ENCODE measurements at regions not wholly inside any gene's neighbourhood (a gene's known extent, or its start where the extent isn't known, plus 50 kb on each side); places are given as distances from the start of the nearest gene placed in this dataset.

GRCh38 chr14:48391661-48392060 is 716.3 kb upstream of the MDGA2 start:
- no peak for TF ChIP-seq Cebpa-rat (IDR thresholded peaks at IDR 0.05)
- Histone ChIP-seq H3K27me3 (no peaks in the 10 kb centered on the region), H3K9ac (no peak overlapping the region), H3K4me2 (no peak overlapping the region), H4K20me1 (no peaks in the 10 kb centered on the region), H3K27ac (no peak overlapping the region), H3K4me3 (no peak overlapping the region), H3K4me1 (no peaks in the 10 kb centered on the region), H3K9me3 (no peaks in the 10 kb centered on the region), H3K36me3 (no peaks in the 10 kb centered on the region)

GRCh38 chr14:48390346-48390745 is 714.9 kb upstream of the MDGA2 start:
- H3K9me3 ChIP-seq, result no peaks in the 10 kb centered on the region
- H4K20me1 ChIP-seq, result no peaks in the 10 kb centered on the region
- no peaks in the 10 kb centered on the region for H3K4me1 ChIP-seq
- H3K27ac ChIP-seq, result no peak overlapping the region
- no peaks in the 10 kb centered on the region for H3K36me3 ChIP-seq
- H3K4me2 ChIP-seq, result no peak overlapping the region
- H3K9ac ChIP-seq, result no peak overlapping the region
- H3K4me3 ChIP-seq, result no peak overlapping the region
- H3K27me3 ChIP-seq, result no peaks in the 10 kb centered on the region
- no peak for TF ChIP-seq Cebpa-rat (IDR thresholded peaks at IDR 0.05)

DNA sequence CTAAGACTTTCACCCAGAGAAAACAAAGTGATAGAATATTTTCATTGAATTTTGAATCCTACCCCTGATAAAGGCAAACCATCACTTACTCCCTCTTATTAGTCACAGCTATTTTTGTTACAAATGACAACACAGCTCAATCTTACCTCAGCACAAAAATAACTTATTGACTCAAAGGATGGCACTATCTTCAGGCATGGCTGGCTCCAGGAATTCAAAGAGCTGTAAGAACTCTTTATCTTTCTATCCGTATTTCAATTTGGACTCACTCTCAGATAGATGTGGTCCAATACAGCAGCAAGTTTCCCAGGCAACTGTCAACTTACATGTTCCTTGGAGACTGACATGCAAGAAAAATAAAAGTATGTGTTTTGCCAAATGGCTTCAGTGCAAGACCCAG is 709.4 kb upstream of the MDGA2 start:
- H4K20me1 ChIP-seq, result no peaks in the 10 kb centered on the region
- no peak overlapping the region for H3K4me3 ChIP-seq
- TF ChIP-seq Cebpa-rat (IDR thresholded peaks at IDR 0.05), result no peak
- no peak overlapping the region for H3K4me2 ChIP-seq
- H3K9me3 ChIP-seq, result no peaks in the 10 kb centered on the region
- no peaks in the 10 kb centered on the region for H3K36me3 ChIP-seq
- no peak overlapping the region for H3K27ac ChIP-seq
- H3K27me3 ChIP-seq, result no peaks in the 10 kb centered on the region
- H3K4me1 ChIP-seq, result no peaks in the 10 kb centered on the region
- H3K9ac ChIP-seq, result no peak overlapping the region

DNA sequence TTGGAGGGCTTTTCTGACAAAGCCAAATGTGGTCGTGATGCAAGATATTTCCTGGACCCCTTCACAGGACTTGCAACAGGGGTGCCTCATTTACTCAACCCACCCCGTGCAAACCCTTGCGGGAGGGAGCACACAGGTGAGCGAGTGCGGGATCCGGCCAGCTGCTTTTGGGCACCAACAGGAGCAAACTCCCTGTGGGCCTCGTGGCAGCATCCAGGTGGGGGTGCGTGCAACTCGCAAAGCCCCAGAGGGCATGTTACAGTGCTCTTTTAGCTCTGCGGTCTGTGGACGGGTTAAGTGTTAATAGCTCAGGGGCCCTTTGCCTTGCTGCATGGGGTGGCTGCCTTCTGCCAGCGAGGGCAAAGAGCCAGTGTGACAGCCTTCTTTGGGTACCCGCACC is 707.6 kb upstream of the MDGA2 start:
- no peaks in the 10 kb centered on the region for H3K4me1 ChIP-seq
- no peak overlapping the region for H3K4me2 ChIP-seq
- H3K27me3 ChIP-seq, result no peaks in the 10 kb centered on the region
- no peak for TF ChIP-seq Cebpa-rat (IDR thresholded peaks at IDR 0.05)
- no peak overlapping the region for H3K4me3 ChIP-seq
- H3K9ac ChIP-seq, result no peak overlapping the region
- no peaks in the 10 kb centered on the region for H3K36me3 ChIP-seq
- H3K9me3 ChIP-seq, result no peaks in the 10 kb centered on the region
- no peaks in the 10 kb centered on the region for H4K20me1 ChIP-seq
- H3K27ac ChIP-seq, result no peak overlapping the region

DNA sequence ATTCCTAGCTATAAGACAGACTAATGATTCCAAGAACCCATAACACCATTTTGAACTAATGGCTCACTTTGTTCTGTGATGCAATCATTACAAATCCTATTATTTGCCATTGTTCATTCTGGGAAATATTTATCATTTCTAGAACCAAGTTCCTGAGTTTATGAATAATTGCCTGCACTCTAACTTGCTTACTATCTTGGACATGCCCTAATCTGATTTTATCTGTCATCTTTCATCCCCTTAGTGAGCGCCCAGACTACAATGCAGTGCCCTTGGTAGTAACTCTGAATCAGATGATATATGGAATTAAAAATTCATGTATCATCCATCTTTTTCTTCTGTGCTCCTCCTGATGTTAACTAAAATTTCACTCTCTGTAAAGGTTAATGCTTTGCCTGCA is 703.1 kb upstream of the MDGA2 start:
- no peak for TF ChIP-seq Cebpa-rat (IDR thresholded peaks at IDR 0.05)
- no peaks in the 10 kb centered on the region for H3K27me3 ChIP-seq
- no peaks in the 10 kb centered on the region for H3K9me3 ChIP-seq
- H3K9ac ChIP-seq, result no peak overlapping the region
- no peak overlapping the region for H3K4me2 ChIP-seq
- no peaks in the 10 kb centered on the region for H4K20me1 ChIP-seq
- no peak overlapping the region for H3K4me3 ChIP-seq
- H3K4me1 ChIP-seq, result no peaks in the 10 kb centered on the region; the same call in 1 of the 2 replicates
- no peak overlapping the region for H3K27ac ChIP-seq
- H3K36me3 ChIP-seq, result no peaks in the 10 kb centered on the region

GRCh38 chr14:48373981-48374380 is 698.6 kb upstream of the MDGA2 start:
- no peaks in the 10 kb centered on the region for H3K27me3 ChIP-seq
- no peak overlapping the region for H3K4me3 ChIP-seq
- H3K4me2 ChIP-seq, result no peak overlapping the region
- H3K9me3 ChIP-seq, result no peaks in the 10 kb centered on the region
- no peaks in the 10 kb centered on the region; the same call in 1 of the 2 replicates for H3K4me1 ChIP-seq
- no peaks in the 10 kb centered on the region for H4K20me1 ChIP-seq
- no peak overlapping the region for H3K9ac ChIP-seq
- H3K36me3 ChIP-seq, result no peaks in the 10 kb centered on the region
- no peak for TF ChIP-seq Cebpa-rat (IDR thresholded peaks at IDR 0.05)
- no peak overlapping the region for H3K27ac ChIP-seq

DNA sequence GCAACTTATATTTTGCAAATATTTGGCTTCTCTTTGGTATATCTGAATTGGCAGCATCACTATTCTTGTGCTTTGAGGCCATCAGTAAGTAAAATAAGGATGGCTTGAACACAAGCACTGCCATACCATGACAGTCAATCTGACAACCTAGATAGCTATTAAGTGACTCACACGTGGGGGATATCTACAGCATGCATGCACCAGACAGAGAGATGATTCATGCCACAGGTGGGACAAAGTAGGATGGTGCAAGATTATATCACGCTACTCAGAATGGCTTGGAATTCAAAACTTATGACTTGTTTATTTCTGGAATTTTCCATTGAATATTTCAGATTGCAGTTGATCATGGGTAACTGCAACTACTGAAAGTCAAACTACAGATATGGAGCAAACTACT is 675.6 kb upstream of the MDGA2 start:
- H3K9ac ChIP-seq, result no peak overlapping the region
- no peak for TF ChIP-seq Cebpa-rat (IDR thresholded peaks at IDR 0.05)
- no peaks in the 10 kb centered on the region for H3K36me3 ChIP-seq
- H3K27me3 ChIP-seq, result no peaks in the 10 kb centered on the region
- H3K4me2 ChIP-seq, result no peak overlapping the region
- no peaks in the 10 kb centered on the region for H3K9me3 ChIP-seq
- H3K4me3 ChIP-seq, result no peak overlapping the region
- H3K27ac ChIP-seq, result no peak overlapping the region
- H3K4me1 ChIP-seq, result no peaks in the 10 kb centered on the region
- no peaks in the 10 kb centered on the region for H4K20me1 ChIP-seq

DNA sequence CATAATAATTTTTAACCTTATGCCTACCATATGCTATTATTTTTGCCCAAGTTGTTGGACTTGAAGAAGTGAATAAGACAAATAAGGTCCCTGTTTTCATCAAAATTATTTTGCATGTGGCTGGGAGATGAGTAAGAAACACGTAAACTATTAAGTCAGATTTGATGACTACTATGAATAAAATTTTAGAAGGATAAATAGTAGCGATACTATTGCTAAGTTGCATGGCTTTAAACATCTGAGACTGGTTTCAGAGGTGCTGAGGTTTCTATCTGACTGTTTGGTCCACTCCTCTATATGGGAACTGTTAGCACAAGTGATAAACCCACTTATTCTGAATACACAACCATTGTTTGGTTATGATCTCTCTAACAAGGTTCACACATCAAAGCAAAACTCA is 674.3 kb upstream of the MDGA2 start:
- Histone ChIP-seq H3K4me2 (no peak overlapping the region), H3K27ac (no peak overlapping the region), H3K9me3 (no peaks in the 10 kb centered on the region), H3K4me1 (no peaks in the 10 kb centered on the region), H3K27me3 (no peaks in the 10 kb centered on the region), H3K36me3 (no peaks in the 10 kb centered on the region), H3K9ac (no peak overlapping the region), H3K4me3 (no peak overlapping the region), H4K20me1 (no peaks in the 10 kb centered on the region)
- TF ChIP-seq Cebpa-rat (IDR thresholded peaks at IDR 0.05), result no peak

DNA sequence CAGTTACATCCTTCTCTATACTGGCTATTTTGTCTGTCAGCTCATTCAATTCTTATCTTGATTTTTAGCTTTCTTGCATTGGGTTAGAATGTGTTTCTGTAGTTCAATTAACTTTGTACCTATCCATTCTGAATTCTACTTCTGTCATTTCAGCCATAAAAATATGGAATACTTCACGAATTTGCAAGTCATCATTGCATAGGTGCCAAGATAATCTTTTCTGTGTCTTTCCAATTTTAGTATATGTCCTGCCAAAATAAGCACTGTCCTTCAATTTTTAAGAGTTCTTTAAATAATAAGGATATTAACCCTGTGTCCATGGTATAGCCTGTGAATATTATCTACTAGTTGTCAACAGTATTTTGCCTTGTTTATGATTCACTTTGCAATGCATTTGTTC is 665.7 kb upstream of the MDGA2 start:
- H3K27ac ChIP-seq, result no peak overlapping the region
- no peak overlapping the region for H3K4me3 ChIP-seq
- H3K36me3 ChIP-seq, result no peaks in the 10 kb centered on the region
- no peaks in the 10 kb centered on the region for H3K27me3 ChIP-seq
- H3K9ac ChIP-seq, result no peak overlapping the region
- TF ChIP-seq Cebpa-rat (IDR thresholded peaks at IDR 0.05), result no peak
- no peaks in the 10 kb centered on the region for H3K9me3 ChIP-seq
- H4K20me1 ChIP-seq, result no peaks in the 10 kb centered on the region
- no peaks in the 10 kb centered on the region for H3K4me1 ChIP-seq
- no peak overlapping the region for H3K4me2 ChIP-seq

GRCh38 chr14:48333221-48333920 is 658.0 kb upstream of the MDGA2 start:
- no peak overlapping the region for H3K27ac ChIP-seq

DNA sequence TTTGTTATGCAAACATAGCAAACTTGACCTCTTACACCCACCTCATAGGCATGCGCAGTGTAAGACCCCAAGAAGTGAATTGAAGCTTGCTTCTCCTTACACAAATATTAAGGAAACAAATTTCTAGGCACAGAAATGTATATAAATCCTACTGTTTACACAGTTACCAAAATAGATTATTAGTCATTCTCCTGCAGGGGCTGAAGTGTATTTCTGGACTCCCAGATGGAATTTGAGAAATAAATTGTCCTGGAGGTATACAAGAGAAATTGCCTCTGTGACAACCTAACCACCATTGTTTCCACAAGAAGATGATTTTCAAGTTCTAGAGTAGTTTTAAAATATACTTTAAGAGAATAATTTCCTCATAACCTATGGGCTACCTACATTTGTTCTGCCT is 656.0 kb upstream of the MDGA2 start:
- Histone ChIP-seq H3K36me3 (no peaks in the 10 kb centered on the region), H3K4me3 (no peak overlapping the region), H4K20me1 (no peaks in the 10 kb centered on the region), H3K27me3 (no peaks in the 10 kb centered on the region), H3K4me2 (no peak overlapping the region), H3K9ac (no peak overlapping the region), H3K9me3 (no peaks in the 10 kb centered on the region), H3K27ac (no peak overlapping the region), H3K4me1 (no peaks in the 10 kb centered on the region)
- no peak for TF ChIP-seq Cebpa-rat (IDR thresholded peaks at IDR 0.05)

More at GRCh38 chr14:48333221-48333920, 658.0 kb upstream of the MDGA2 start:
- Histone ChIP-seq H3K9ac (no peak overlapping the region), H3K4me2 (no peak overlapping the region), H3K9me3 (no peaks in the 10 kb centered on the region), H3K36me3 (no peaks in the 10 kb centered on the region), H3K4me3 (no peak overlapping the region), H3K27me3 (no peaks in the 10 kb centered on the region), H3K4me1 (no peaks in the 10 kb centered on the region), H4K20me1 (no peaks in the 10 kb centered on the region)
- no peak for TF ChIP-seq Cebpa-rat (IDR thresholded peaks at IDR 0.05)
